Endothelial cell (in vitro differentiated cells): ENCODE measurements at regions not wholly inside any gene's neighbourhood (a gene's known extent, or its start where the extent isn't known, plus 50 kb on each side); places are given as distances from the start of the nearest gene placed in this dataset.
"Not testable (repeated sequence)": the region's sequence is repeated elsewhere in the genome, so short reads cannot be mapped to it uniquely, and the experiment has no call there.

ENCODE experiments used
- DNase-seq: peaks from one replicate; pipeline ENCODE4 v3.0.0; 2021; ENCODE audit warnings: low spot score
- H3K27ac Mint-ChIP-seq: one replicate; pipeline ENCODE4 v1.8.0; 2021; ENCODE audit warnings: mixed read lengths, inconsistent platforms; ENCODE audit not compliant: unreplicated experiment
- H3K27me3 Mint-ChIP-seq: one replicate; pipeline ENCODE4 v1.8.0; 2021; ENCODE audit warnings: mild to moderate bottlenecking, moderate library complexity, mixed read lengths, inconsistent platforms; ENCODE audit not compliant: unreplicated experiment
- H3K36me3 Mint-ChIP-seq: one replicate; pipeline ENCODE4 v1.8.0; 2021; ENCODE audit warnings: mild to moderate bottlenecking, low read depth, mixed read lengths, inconsistent platforms; ENCODE audit not compliant: unreplicated experiment
- H3K4me1 Mint-ChIP-seq: one replicate; pipeline ENCODE4 v1.8.0; 2021; ENCODE audit warnings: mild to moderate bottlenecking, mixed read lengths, inconsistent platforms; ENCODE audit not compliant: unreplicated experiment
- H3K4me3 Mint-ChIP-seq: one replicate; pipeline ENCODE4 v1.8.0; 2021; ENCODE audit warnings: mild to moderate bottlenecking, mixed read lengths, inconsistent platforms; ENCODE audit not compliant: unreplicated experiment
- H3K9me3 Mint-ChIP-seq: one replicate; pipeline ENCODE4 v1.8.0; 2021; ENCODE audit warnings: mixed read lengths, inconsistent platforms; ENCODE audit not compliant: unreplicated experiment
- CTCF ChIP-seq: fragments of 200-600 bp; sonication (generic); IDR thresholded peaks from one replicate; pipeline ENCODE4 v1.5.0; 2021; ENCODE audit warnings: antibody characterized with exemption; ENCODE audit not compliant: unreplicated experiment

- Mint-ChIP-seq H3K36me3 (no peaks in the 10 kb centered on the region), H3K4me1 (no peaks in the 10 kb centered on the region), H3K4me3 (no peak overlapping the region), H3K27ac (no peak overlapping the region), H3K9me3 (no peaks in the 10 kb centered on the region), H3K27me3 (peaks cover 2% of the 10 kb centered on the region)
- no peak for TF ChIP-seq CTCF
- no peak for DNase-seq
Observed at GRCh38 chr12:53872367-53872766, 66.3 kb upstream of the HOXC13 start.

- not testable (repeated sequence) for H3K4me1 Mint-ChIP-seq, H3K27ac Mint-ChIP-seq, H3K36me3 Mint-ChIP-seq
Observed at GRCh38 chr12:53877961-53878360, 60.7 kb upstream of the HOXC13 start.

GRCh38 chr12:53887006-53887405 lies 51.6 kb upstream of the HOXC13 start:
- no peaks in the 10 kb centered on the region for H3K9me3 Mint-ChIP-seq
- H3K4me3 Mint-ChIP-seq: no peak overlapping the region
- DNase-seq: no peak
- H3K36me3 Mint-ChIP-seq: no peaks in the 10 kb centered on the region
- peaks cover 4% of the 10 kb centered on the region for H3K27me3 Mint-ChIP-seq
- no peak for TF ChIP-seq CTCF
- H3K27ac Mint-ChIP-seq: no peak overlapping the region
- H3K4me1 Mint-ChIP-seq: peaks cover 10% of the 10 kb centered on the region

More at GRCh38 chr12:53877961-53878360, 60.7 kb upstream of the HOXC13 start:
- H3K27me3 Mint-ChIP-seq, H3K9me3 Mint-ChIP-seq, DNase-seq, H3K4me3 Mint-ChIP-seq: not testable (repeated sequence)

DNA sequence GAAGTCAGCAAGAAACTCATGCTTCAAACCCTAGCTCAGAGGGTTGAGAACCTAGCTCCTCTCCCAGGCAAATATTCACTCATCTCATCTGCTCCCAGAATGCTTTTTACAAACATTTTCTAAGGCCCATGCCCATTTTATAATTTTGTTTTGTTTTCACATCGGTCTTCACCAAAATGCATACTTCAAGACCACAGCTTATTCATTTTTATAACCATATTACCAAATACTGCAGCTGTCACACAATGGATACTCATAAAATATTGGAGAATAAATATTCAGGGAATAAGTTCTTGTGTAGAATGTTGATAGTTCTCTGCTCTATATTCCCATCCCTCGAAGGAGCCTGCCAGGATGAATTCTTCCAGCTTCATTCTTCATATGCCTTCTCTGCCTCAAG lies 50.8 kb upstream of the HOXC13 start:
- Mint-ChIP-seq H3K36me3 (no peaks in the 10 kb centered on the region), H3K9me3 (no peaks in the 10 kb centered on the region), H3K4me3 (no peak overlapping the region), H3K4me1 (peaks cover 17% of the 10 kb centered on the region), H3K27me3 (peaks cover 4% of the 10 kb centered on the region), H3K27ac (no peak overlapping the region)
- TF ChIP-seq CTCF: no peak
- no peak for DNase-seq
